HG03521 (cell line): ENCODE measurements at regions not wholly inside any gene's neighbourhood (a gene's known extent, or its start where the extent isn't known, plus 50 kb on each side); places are given as distances from the start of the nearest gene placed in this dataset.

Experiments used
- ATAC-seq: cut with Tn5 transposase; IDR thresholded peaks from one replicate; pipeline ENCODE4 v1.9.1; 2021; ENCODE audit warnings: mild to moderate bottlenecking, moderate library complexity; ENCODE audit not compliant: unreplicated experiment

DNA sequence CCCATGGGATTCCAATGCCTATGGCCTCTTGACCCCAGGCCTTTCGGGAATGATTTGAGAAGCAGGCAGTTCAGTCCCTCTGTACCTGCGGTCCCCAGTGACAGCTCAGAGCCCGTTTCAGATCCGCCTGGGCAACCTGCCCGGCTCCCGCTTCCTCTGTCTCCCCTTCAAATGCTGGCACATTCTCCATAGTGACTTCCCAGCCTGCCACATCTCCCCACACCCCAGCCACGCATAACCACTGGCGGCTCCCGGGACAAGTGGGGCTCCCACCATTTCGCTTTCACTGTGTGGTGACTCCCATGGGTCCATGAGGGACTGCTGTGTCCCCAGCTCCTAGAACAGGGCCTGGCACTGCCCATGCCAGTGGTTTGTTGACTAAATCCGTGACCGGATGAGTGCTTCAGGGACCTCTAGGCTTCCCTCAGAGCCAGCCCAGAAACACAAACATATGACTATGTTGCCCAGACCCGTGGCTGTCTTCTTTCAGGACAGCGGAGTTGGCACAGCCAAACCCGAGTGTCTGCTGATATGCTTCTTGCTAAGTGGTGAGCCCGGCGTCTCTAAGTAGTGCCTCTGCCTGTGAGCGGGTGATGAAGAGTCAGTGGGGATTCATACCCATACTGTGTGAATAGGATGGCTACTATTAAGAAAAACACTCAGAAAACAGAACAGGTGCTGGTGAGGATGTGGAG lies 91.2 kb downstream of the GLI2 start:
- ATAC-seq, result no peak

DNA sequence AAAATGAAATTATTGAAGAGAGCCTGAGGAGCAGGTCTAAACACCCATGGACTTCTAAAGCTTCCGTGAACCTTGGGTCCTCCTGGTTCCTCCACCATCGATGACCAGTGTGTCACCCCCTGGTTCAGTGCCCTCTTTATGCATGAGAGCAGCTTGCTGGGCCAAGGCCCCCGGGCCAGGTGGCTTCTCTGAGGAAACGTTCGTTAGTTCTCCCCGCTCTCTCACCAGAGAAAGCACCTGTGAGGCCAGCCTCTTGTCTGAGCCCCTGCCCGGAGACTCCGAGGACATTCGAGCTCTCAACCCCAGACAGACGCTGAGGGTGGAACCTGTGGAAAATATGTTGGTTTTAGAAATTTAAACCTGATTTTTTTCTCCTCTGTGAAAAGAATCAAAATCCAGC lies 92.4 kb downstream of the GLI2 start:
- ATAC-seq, result no peak

DNA sequence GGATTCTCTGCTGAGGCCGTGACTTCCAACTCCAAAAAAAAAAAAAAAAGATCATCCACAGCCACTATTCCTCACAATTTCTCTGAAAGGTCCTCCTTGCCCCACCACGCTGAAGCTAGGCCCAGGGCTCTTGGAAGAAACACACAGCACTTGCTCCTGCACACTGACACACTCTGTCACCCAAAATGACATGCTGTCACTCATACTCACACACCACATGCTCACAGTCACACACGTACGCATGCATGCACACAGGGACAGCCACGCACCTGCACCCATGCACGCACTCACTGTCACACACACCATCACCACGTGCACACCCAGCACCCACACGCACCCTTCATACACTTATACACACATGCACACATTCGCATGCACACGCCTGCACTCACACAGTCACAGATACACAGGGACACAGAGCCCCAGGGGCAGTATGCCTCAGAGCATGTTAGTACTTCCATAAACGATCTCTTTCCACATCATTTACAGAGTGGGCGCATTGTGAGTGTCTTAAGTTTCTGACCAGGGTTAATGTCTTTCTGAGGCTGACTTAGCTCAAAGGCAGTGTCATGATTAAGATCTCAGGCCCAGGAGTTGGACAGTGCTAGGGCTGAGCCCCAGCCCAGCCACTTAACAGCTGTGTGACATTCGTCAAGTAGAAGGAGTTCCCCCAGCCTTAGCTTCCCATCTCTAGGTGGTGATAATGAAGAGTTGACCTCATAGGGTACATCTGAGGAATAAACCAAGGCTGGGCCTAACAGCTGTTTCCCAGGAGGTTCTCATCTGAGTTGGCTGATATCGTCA lies 93.4 kb downstream of the GLI2 start:
- no peak for ATAC-seq

DNA sequence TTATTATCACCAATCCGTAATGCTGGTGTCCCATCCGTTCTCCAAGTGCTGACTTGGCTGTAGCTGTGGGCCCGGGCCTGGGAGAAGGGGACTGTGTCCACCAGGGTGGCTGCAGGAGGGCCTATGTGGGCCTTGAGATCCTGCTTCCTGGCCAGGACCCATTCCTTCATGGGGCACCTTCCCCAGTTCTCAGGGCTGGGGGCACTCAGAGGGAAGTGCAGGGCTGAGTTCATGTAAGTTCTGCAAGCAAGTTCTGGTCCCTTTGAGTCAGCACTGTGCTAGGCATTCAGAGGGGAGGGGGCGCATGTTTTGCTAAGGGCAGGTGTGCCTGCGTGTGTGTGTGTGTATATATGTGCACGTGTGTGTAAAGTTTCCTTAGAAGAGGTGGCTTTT lies 94.0 kb downstream of the GLI2 start:
- ATAC-seq, result no peak

DNA sequence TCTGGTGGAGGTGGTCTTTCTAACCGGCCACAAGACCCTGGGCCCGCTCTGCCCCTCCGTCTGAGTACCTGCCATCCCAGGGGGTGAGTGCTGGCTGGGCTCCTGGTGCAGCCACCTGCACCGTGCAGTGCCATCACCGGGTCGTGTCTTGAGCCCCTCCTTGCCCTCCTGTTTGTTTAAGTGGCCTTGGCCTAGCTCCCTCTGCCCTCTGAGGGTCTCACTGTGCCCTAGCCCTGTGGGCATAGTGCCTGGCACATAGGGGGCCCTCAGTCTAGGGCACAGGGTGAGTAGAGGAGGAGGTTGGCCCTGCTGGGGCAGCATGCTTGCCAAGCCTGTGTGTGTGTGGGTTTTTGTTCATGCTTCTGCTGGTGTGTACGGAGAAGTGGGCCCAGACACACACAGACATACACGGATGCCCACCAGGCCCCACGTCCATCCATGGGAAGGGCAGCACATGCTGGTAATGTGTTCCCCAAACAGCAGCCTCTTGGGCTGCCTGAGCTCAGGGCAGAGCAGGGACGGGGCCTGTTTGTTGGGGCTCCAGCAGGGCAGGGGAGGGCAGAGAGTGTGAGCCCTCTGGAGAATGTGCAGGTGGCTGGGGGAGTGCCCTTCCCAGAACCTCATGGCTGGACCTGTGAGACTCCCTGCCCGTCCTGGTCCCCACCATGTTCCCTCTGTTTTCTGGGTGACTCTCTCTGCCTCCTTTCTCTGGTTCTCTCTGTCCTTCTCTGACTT lies 94.6 kb downstream of the GLI2 start:
- ATAC-seq, result no peak

- ATAC-seq, result no peak
Observed at GRCh38 chr2:120831086-120831485, 95.4 kb downstream of the GLI2 start.

GRCh38 chr2:120831891-120832290 lies 96.2 kb downstream of the GLI2 start:
- ATAC-seq, result no peak

DNA sequence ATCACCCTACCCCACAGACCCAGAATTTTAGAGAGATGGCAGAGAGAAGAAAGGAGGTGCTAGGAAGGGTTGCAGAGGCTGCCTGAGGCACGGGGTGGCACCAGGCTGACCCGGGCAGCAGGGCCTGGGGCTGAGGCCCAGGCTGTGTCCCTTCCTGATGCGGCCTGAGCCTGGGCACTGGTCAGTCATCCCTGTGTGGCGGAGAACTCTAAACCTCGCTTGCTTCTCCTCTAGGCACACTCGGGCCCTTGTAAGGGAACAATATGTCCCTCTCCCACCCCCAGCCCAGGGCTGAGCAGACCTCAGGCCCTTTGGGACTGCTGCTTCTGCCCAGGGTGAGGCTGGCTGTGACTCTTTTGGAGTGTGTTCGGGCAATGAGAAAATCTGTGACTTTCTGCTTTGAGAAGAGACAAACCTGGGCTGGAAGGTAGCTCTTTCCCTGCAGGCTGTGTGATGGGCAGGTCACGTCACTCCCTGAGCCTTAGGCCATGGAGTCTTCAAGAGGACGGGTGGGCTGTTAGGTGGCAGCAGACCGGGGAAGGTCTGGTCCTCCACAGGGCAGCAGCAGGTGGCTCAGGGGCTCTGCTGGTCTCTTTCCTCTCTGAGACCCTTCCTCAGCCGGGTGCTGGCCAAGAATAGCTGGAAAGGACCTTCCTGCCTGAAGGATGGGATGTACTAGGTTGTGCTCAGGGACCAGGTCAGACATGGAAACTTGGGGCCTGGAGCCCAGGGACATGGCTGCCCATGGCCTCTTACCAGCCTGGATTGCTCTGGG lies 96.8 kb downstream of the GLI2 start:
- ATAC-seq, result no peak

GRCh38 chr2:120833127-120833675 lies 97.5 kb downstream of the GLI2 start:
- ATAC-seq, result no peak

- no peak for ATAC-seq
Observed at GRCh38 chr2:120834206-120834605, 98.5 kb downstream of the GLI2 start.

DNA sequence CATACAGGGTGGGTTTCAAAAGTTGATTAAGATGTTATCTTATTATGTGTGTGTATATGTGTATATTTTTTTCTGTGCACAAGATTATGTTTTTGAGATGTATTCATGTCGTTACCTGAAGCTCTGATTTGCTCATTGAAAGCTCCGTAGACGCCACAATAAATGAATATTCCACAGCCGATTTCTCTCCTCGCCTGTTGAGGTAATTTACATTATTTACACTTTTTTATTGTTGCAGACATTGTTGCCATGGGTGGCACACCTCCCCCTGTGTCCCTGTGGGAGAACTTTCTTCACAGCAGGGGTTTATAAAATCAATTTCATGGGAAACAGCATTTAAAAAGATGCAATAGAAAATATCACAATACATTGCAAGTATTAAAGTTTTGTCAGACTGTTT lies 100.6 kb downstream of the GLI2 start:
- ATAC-seq, result no peak

DNA sequence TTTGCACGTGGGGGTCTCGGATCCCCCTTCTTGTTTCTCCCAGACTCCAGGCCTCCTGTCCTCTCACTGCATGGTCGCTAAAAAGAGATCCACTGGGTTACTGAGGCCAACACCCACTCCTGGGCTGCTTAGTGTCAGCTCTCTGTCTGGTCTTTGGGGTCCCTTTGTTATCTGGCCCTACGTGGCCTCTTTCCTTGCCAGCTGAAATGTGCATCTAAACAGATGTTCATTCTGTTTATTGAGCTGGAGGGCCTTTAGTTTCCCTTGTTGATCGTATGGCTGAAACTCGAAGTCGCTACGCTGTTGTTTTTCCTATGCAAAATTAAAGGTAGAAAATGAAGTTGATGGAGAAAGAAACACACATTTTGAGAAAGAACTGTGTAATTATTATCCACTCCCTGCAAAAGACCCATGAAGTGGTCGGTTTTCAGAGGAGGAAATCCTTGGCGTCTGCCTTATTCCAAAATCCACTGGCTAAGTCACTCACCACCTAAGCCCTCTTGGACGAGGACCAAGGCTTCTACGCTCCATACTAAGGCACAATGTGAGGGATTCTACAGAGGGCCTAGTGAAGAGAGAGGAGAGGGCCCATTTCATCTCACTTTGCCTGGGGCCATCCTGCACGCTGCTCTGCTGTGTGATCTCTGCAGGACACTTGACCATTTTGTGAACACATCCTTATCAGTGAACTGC lies 105.3 kb downstream of the GLI2 start:
- no peak for ATAC-seq

DNA sequence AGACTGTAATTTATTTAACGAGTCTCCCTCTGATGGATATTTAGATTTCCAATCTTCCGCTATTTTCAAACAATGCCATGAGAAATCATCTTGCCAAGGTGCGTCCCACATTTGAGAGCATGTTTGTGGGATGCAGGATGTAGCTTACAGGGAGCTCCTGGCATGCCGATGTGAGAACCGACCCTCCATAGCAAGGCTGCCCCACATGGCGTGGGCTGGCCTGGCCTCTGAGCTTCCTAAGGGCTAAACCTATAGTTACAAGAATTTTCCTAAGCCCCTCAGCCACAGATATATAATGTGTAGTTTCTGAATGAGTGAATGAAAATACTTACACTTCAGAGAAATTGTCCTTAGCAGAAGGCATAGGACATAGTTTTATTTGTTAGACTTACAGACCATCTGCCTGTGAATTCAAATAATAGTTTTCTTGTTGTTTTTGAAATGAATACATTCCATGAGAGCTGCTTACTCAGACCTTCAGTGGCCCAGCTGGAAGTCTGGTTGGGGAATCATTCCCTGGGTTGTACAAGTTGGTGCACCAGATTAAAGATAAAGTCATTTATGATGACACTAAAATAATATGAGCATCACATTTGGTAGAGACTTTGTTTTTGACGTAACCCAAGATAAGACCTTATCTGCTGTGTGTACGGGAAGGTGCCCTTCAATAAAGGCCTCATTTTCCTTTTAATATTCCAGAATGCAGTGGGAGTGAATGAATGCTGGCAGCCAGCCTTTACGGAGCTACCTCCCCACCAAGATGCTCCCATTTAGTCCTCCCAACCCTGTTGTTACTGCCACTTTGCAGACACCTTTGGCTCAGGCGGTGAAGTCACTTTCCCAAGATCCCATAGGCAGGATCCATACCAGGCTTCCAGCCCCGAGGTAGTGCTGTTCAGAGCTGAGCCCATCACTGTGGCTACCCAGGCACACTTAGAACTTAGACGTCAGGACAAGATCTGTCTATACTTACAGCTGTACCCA lies 107.1 kb downstream of the GLI2 start:
- ATAC-seq, result no peak

GRCh38 chr2:120844070-120844738 lies 108.5 kb downstream of the GLI2 start:
- ATAC-seq, result no peak

- no peak for ATAC-seq
Observed at GRCh38 chr2:120845277-120845676, 109.6 kb downstream of the GLI2 start.

- ATAC-seq, result no peak
Observed at GRCh38 chr2:120846406-120847095, 110.9 kb downstream of the GLI2 start.

DNA sequence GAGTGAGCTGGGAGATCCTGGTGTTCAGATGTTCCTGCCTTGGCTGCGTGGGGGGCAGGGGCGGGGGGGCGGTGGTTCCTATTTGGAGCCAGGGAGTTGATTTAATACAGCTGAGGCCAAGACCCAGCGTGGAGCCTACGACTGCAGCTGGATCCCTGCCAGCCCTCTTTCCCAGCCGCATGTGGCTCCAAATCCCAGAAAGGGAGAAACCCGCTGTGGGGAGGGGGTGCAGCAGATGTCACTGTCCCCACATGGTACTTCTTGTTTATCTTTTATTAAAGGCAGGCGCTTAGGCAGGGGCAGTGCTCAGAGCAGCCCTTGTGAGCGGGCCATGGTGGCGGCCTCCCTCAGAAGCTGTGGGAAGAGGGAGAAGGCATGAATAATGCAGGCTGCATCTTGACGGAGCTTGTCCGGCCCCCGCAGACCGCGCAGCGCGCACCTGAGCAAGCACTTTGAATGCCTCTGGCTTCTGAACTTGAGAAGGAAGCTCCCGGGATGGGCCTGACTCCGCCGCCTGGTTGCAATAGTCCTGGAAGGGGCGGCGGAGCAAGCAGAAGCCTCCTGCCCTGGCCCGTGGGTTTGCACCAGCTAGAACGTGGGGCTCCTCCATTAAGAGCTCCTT lies 112.1 kb downstream of the GLI2 start:
- ATAC-seq, result no peak
